ENCODE measurements at regions not wholly inside any gene's neighbourhood (a gene's known extent, or its start where the extent isn't known, plus 50 kb on each side); places are given as distances from the start of the nearest gene placed in this dataset.

- H2AFZ ChIP-seq (ENCODE audit: low read length): no peak overlapping the region
- TF ChIP-seq CTCF (conservative IDR thresholded peaks at IDR 0.05; ENCODE audit: low read length) (no peak), EZH2phosphoT487 (IDR thresholded peaks at IDR 0.05; ENCODE audit: borderline replicate concordance) (no peak)
- H3K9me2 ChIP-seq (replicated peaks; ENCODE audit: low read depth, low read length): no peaks in the 10 kb centered on the region
- no peak overlapping the region for H3K4me2 ChIP-seq (ENCODE audit: low read depth, low read length, poor library complexity, severe bottlenecking)
- H3K27me3 ChIP-seq (ENCODE audit: insufficient read depth, low read length, poor library complexity, severe bottlenecking): no peaks in the 10 kb centered on the region
- H3F3A ChIP-seq (ENCODE audit: low read depth): no peaks in the 10 kb centered on the region
- H3K9ac ChIP-seq (ENCODE audit: low read depth, low read length, poor library complexity, severe bottlenecking): no peak overlapping the region
- H3K9me3 ChIP-seq (ENCODE audit: insufficient read depth, low read depth, low read length): no peaks in the 10 kb centered on the region
- no peaks in the 10 kb centered on the region for H3K4me1 ChIP-seq (ENCODE audit: insufficient read depth, low read length, poor library complexity, severe bottlenecking)
- H4K20me1 ChIP-seq (ENCODE audit: insufficient read depth, low read length, poor library complexity, severe bottlenecking): no peaks in the 10 kb centered on the region
- H3K36me3 ChIP-seq (ENCODE audit: insufficient read depth, low read length): no peaks in the 10 kb centered on the region
- H3K79me2 ChIP-seq (ENCODE audit: insufficient read depth, low read length): no peaks in the 10 kb centered on the region
- no peak overlapping the region for H3K4me3 ChIP-seq (ENCODE audit: low read length, poor library complexity, severe bottlenecking)
These were observed 263.2 kb upstream of the ZP4 start for GRCh38 chr1:238153939-238154338.

- Histone ChIP-seq H3K4me1 (ENCODE audit: insufficient read depth, low read length, poor library complexity, severe bottlenecking) (no peaks in the 10 kb centered on the region), H3F3A (ENCODE audit: low read depth) (no peaks in the 10 kb centered on the region), H3K79me2 (ENCODE audit: insufficient read depth, low read length) (no peaks in the 10 kb centered on the region), H2AFZ (ENCODE audit: low read length) (no peak overlapping the region), H3K36me3 (ENCODE audit: insufficient read depth, low read length) (no peaks in the 10 kb centered on the region), H3K4me2 (ENCODE audit: low read depth, low read length, poor library complexity, severe bottlenecking) (no peak overlapping the region), H3K9me2 (replicated peaks; ENCODE audit: low read depth, low read length) (no peaks in the 10 kb centered on the region), H3K9ac (ENCODE audit: low read depth, low read length, poor library complexity, severe bottlenecking) (no peak overlapping the region), H3K9me3 (ENCODE audit: insufficient read depth, low read depth, low read length) (no peaks in the 10 kb centered on the region), H4K20me1 (ENCODE audit: insufficient read depth, low read length, poor library complexity, severe bottlenecking) (no peaks in the 10 kb centered on the region), H3K27me3 (ENCODE audit: insufficient read depth, low read length, poor library complexity, severe bottlenecking) (no peaks in the 10 kb centered on the region), H3K4me3 (ENCODE audit: low read length, poor library complexity, severe bottlenecking) (no peak overlapping the region)
- no peak for TF ChIP-seq CTCF (conservative IDR thresholded peaks at IDR 0.05; ENCODE audit: low read length)
- TF ChIP-seq EZH2phosphoT487 (IDR thresholded peaks at IDR 0.05; ENCODE audit: borderline replicate concordance): no peak
These were observed 262.5 kb upstream of the ZP4 start for GRCh38 chr1:238153253-238153652.

- H3K4me1 ChIP-seq (ENCODE audit: insufficient read depth, low read length, poor library complexity, severe bottlenecking): no peaks in the 10 kb centered on the region
- no peak overlapping the region for H3K4me3 ChIP-seq (ENCODE audit: low read length, poor library complexity, severe bottlenecking)
- TF ChIP-seq CTCF (conservative IDR thresholded peaks at IDR 0.05; ENCODE audit: low read length): no peak
- no peak for TF ChIP-seq EZH2phosphoT487 (IDR thresholded peaks at IDR 0.05; ENCODE audit: borderline replicate concordance)
- H3K79me2 ChIP-seq (ENCODE audit: insufficient read depth, low read length): no peaks in the 10 kb centered on the region
- no peak overlapping the region for H3K4me2 ChIP-seq (ENCODE audit: low read depth, low read length, poor library complexity, severe bottlenecking)
- H3K27me3 ChIP-seq (ENCODE audit: insufficient read depth, low read length, poor library complexity, severe bottlenecking): no peaks in the 10 kb centered on the region
- no peaks in the 10 kb centered on the region for H3K9me3 ChIP-seq (ENCODE audit: insufficient read depth, low read depth, low read length)
- no peaks in the 10 kb centered on the region for H3K9me2 ChIP-seq (replicated peaks; ENCODE audit: low read depth, low read length)
- no peaks in the 10 kb centered on the region for H3K36me3 ChIP-seq (ENCODE audit: insufficient read depth, low read length)
- no peak overlapping the region for H2AFZ ChIP-seq (ENCODE audit: low read length)
- no peaks in the 10 kb centered on the region for H4K20me1 ChIP-seq (ENCODE audit: insufficient read depth, low read length, poor library complexity, severe bottlenecking)
- no peaks in the 10 kb centered on the region for H3F3A ChIP-seq (ENCODE audit: low read depth)
- H3K9ac ChIP-seq (ENCODE audit: low read depth, low read length, poor library complexity, severe bottlenecking): no peak overlapping the region
These were observed 261.4 kb upstream of the ZP4 start for GRCh38 chr1:238152119-238152518.
